GM12892 (cell line): ENCODE measurements at regions not wholly inside any gene's neighbourhood (a gene's known extent, or its start where the extent isn't known, plus 50 kb on each side); places are given as distances from the start of the nearest gene placed in this dataset.
"Not testable (repeated sequence)": the region's sequence is repeated elsewhere in the genome, so short reads cannot be mapped to it uniquely, and the experiment has no call there.

Experiments
- DNase-seq: peaks from one replicate; pipeline ENCODE4 v3.0.0; 2011; ENCODE audit not compliant: insufficient read length
- FAIRE-seq: peaks from 2 replicates; lab custom pipeline; 2011; peaks lifted over from hg19 to GRCh38; lab: Jason Lieb, UNC
- POLR2A ChIP-seq: IDR thresholded peaks from 2 replicates; pipeline ENCODE4 v1.6.1; 2011; ENCODE audit warnings: low read depth, low read length, control low read depth
- POLR2AphosphoS5 ChIP-seq: IDR thresholded peaks from 2 replicates; pipeline ENCODE4 v1.6.1; 2011; ENCODE audit warnings: low read depth, low read length, control low read depth
- TAF1 ChIP-seq: IDR thresholded peaks from 2 replicates; pipeline ENCODE4 v1.6.1; 2011; ENCODE audit warnings: low read depth, mild to moderate bottlenecking, control low read depth, low read length, borderline replicate concordance

- FAIRE-seq: no peak
- TF ChIP-seq POLR2AphosphoS5: no peak
- no peak for TF ChIP-seq POLR2A
- TF ChIP-seq TAF1: no peak
- no peak for DNase-seq
Measured at GRCh38 chrX:73932522-73932921, 80.0 kb upstream of the XIST start.

- no peak for TF ChIP-seq POLR2A
- no peak for TF ChIP-seq TAF1
- TF ChIP-seq POLR2AphosphoS5: no peak
- FAIRE-seq (no peak), DNase-seq (no peak)
Measured at GRCh38 chrX:73930300-73930699, 77.8 kb upstream of the XIST start.

- FAIRE-seq (no peak), DNase-seq (no peak)
- TF ChIP-seq TAF1 (no peak), POLR2AphosphoS5 (no peak), POLR2A (no peak)
Measured at GRCh38 chrX:73922856-73923455, 70.4 kb upstream of the XIST start.

- DNase-seq: no peak
- TF ChIP-seq TAF1 (no peak), POLR2AphosphoS5 (no peak), POLR2A (no peak)
- FAIRE-seq: no peak
Measured at GRCh38 chrX:73916931-73917667, 64.6 kb upstream of the XIST start.

GRCh38 chrX:73916489-73916888 lies 64.0 kb upstream of the XIST start:
- TF ChIP-seq POLR2A (no peak), TAF1 (no peak), POLR2AphosphoS5 (no peak)
- no peak for FAIRE-seq
- no peak for DNase-seq

- not testable (repeated sequence) for FAIRE-seq
Measured at GRCh38 chrX:73914792-73915191, 62.3 kb upstream of the XIST start.

GRCh38 chrX:73913580-73913979 lies 61.1 kb upstream of the XIST start:
- DNase-seq (no peak), FAIRE-seq (no peak)
- TF ChIP-seq TAF1 (no peak), POLR2AphosphoS5 (no peak), POLR2A (no peak)

More at GRCh38 chrX:73914792-73915191, 62.3 kb upstream of the XIST start:
- not testable (repeated sequence) for DNase-seq

GRCh38 chrX:73911946-73912345 lies 59.4 kb upstream of the XIST start:
- not testable (repeated sequence) for FAIRE-seq, DNase-seq

GRCh38 chrX:73905749-73906374 lies 53.3 kb upstream of the XIST start:
- not testable (repeated sequence) for FAIRE-seq, DNase-seq

- DNase-seq: no peak
- TF ChIP-seq POLR2AphosphoS5 (no peak), TAF1 (no peak), POLR2A (no peak)
- FAIRE-seq: no peak
Measured at GRCh38 chrX:73903941-73904340, 51.4 kb upstream of the XIST start.
